DMS53 treated with DMSO at 0.1 percent for 48 hours (cell line): ENCODE measurements at regions not wholly inside any gene's neighbourhood (a gene's known extent, or its start where the extent isn't known, plus 50 kb on each side); places are given as distances from the start of the nearest gene placed in this dataset.
"Not testable (repeated sequence)": the region's sequence is repeated elsewhere in the genome, so short reads cannot be mapped to it uniquely, and the experiment has no call there.

ENCODE experiments used
- DNase-seq: peaks from one replicate; lab custom pipeline; 2025; ENCODE audit not compliant: unreplicated experiment; lab: John Stamatoyannopoulos, UW

DNA sequence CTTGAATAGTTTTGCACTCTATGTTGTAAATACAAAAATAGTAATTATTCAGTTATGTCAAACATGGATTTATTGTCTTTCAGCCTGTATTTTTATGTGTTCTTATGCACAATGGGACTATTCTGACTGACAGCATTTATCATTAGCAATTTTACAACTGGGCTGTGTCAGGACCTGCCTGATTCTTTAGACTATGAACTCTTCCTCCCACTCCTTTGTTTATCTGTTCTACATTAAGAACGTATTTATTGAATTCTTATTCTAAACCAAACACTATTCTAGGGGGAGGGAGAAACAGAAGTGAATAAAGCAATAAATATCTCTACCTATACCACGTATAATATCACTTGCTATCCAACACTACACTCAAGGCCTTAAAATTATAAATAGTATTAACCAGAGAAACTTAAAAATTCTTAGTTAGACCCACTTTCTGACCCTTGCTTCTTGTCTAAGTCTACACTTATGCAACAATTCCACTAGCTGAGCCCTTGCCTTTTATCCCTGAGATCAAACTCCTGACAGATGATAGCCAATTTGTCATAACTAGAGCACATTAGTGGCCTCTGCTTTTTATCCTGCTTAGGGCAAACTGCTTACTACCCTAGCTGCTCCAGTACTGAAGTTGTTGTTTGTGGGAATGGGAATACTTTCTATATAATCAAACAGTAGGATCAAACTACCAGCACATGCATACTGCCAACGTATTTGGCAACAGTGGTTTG lies 494.3 kb downstream of the BRINP3 start:
- DNase-seq = no peak

DNA sequence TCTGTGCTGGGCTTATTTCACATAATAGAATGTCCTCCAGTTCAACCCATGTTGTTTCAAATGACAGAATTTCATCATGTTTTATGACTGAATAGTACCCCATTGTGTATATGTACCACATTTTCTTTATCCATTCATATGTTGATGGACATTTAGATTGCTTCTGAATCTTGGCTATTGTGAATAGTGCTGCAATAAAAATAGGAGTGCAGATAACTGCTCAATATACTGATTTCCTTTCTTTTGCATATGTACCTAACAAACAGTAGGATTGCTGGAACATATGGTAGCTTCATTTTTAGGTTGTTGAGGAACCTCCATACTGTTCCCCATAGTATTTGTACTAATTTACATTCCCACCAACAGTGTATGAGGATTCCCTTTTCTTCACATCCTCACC lies 491.1 kb downstream of the BRINP3 start:
- no peak for DNase-seq

DNA sequence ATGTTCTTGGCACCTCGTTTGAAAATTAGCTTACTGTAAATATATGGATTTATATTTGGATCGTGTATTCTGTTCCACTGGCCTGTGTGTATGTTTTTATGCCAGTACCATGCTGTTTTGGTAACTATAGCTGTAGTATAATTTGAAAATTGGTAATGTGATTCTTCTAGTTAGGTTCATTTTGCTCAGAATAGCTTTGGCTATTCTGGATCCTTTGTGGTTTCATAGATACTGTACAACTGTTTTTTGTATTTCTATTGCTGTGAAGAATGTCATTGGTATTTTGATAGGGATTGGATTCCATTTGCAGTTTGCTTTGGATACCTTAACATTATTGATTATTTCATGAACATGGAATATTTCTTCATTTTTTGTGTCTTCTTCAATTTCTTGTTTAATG lies 490.2 kb downstream of the BRINP3 start:
- DNase-seq = no peak

DNA sequence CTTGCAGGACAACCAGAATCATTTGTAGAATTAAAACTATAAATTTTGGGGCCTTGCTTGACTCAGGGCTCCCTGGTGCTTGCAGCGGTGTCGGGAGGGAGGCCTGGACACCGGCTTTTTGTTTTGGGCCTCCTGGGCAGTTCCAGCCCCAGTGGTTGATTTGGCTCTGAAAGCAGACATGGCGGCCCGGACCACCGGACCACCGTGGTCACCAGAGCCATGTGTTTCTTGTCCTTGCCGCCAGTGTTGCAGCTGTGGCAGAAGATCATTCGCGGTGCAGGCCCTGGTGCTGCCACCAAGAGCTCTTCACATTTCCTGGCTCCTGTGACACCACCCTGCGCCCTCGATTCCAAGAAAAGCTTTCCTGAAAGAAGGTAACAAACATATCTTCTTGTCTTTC lies 484.8 kb downstream of the BRINP3 start:
- DNase-seq = no peak

GRCh38 chr1:190000365-190000872 lies 477.2 kb downstream of the BRINP3 start:
- peak; percentile 6 for DNase-seq

DNA sequence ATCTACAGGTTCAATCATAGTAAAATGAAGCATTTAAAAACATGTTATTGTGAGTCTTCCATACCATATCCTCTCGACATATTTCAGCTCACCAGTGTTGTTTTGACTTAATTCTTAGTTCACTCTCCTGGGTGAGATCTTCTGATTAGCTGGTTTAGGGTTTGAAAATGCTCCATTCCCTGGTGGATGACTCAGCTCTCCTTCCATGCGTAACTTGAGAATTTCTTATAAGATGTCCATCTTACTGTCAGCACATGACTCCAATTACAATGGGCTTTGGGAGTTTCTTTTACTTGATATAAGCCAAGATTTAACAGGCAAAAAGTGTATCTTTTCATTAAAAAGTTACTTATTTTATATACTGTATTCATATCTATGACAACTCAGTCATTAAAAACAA lies 476.5 kb downstream of the BRINP3 start:
- DNase-seq = no peak

DNA sequence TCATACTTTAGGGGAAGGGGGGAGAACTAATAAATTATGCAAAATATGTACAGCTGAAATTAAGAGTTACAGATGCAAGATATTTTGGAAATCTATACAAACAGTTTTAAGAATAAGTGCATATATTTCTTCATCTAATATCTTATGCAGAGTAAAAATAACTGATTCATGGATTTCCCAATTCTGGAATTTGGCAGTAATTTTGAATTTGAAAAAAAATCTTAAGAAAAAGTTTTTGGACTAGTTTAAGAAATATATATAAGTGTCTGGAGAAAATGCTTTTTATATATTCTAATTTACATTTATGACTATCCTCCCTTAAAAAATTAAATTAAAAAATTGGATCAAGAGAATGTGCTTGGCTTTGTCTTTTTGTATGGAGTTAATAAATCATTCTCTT lies 474.3 kb downstream of the BRINP3 start:
- no peak for DNase-seq

GRCh38 chr1:190011585-190011984 lies 466.1 kb downstream of the BRINP3 start:
- no peak for DNase-seq

GRCh38 chr1:190019151-190019550 lies 458.5 kb downstream of the BRINP3 start:
- DNase-seq = not testable (repeated sequence)

GRCh38 chr1:190019717-190020116 lies 457.9 kb downstream of the BRINP3 start:
- DNase-seq = no peak

DNA sequence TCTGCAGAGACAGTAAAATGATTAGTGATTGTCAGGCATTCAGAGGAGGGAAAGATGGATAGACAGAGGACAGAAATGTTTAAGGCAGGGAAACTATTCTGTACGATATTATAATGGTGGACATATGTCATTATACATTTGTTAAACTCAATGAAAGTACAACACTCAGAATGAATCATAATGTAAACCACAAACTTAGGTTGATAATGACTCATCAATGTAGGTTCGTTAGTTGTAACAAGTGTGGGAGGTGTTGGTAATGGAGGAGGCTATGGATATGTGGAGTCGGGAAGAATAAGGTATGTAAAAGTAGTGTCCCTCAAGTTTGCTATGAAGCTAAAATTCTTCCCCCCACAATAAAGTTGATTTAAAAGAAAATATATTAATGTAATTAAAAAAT lies 455.0 kb downstream of the BRINP3 start:
- peak; percentile 50 for DNase-seq

GRCh38 chr1:190029441-190029840 lies 448.2 kb downstream of the BRINP3 start:
- no peak for DNase-seq

DNA sequence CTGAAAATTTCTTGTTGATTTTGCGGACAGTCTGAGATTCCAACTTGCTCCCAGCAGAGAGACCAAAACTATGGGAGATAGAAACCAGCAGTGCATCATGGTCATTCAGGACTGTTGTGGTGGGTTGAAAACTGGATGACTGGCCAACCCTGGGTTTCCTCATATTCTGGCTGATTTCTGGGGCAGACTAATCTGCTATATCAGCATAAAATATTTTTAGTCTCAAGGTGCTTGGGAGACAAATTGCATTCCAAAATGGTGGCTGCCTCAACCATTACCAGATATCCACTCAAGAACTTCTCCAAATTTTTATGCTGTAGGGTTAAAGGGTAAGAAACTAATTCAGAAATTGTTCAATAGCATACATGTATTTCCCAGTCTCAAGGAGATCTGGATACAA lies 434.0 kb downstream of the BRINP3 start:
- no peak for DNase-seq

GRCh38 chr1:190046231-190046630 lies 431.4 kb downstream of the BRINP3 start:
- DNase-seq = no peak
